Activated CD8-positive, alpha-beta memory T cell treated with anti-CD3 and anti-CD28 coated beads for 4 hours (primary cell): ENCODE measurements at regions not wholly inside any gene's neighbourhood (a gene's known extent, or its start where the extent isn't known, plus 50 kb on each side); places are given as distances from the start of the nearest gene placed in this dataset.
"Not testable (repeated sequence)": the region's sequence is repeated elsewhere in the genome, so short reads cannot be mapped to it uniquely, and the experiment has no call there.

Source experiments
- DNase-seq, 2 donors: peaks; one replicate each; pipeline ENCODE4 v3.0.0-alpha.2; 2020; ENCODE audit warnings: low read depth in 2 of 2

- DNase-seq = no peak
Measured at GRCh38 chr10:8310930-8311329, 256.4 kb downstream of the GATA3 start.

- DNase-seq = no peak
Measured at GRCh38 chr10:8311526-8312070, 257.1 kb downstream of the GATA3 start.

GRCh38 chr10:8312079-8312478 is 257.6 kb downstream of the GATA3 start:
- no peak for DNase-seq

GRCh38 chr10:8312781-8313180 is 258.3 kb downstream of the GATA3 start:
- DNase-seq = no peak

DNA sequence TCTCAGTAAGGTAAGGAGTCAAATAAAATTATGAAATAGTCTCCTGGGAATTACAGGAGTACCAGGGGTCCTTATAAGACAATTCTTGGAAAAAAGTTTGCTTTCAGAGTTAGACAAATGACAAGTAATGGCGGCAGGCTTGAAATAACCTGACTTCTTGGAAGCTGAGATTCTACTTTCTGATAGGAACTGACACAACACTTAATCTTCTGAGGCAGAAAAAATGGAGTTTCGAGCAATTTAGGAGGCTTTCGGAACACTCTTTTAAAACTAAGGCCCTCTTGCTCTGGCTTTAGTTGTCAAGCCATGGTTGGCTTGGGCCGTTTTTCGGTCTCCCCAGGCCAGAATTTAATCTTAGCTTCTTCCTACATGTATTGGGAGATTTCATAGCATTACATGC is 260.0 kb downstream of the GATA3 start:
- DNase-seq = no peak

DNA sequence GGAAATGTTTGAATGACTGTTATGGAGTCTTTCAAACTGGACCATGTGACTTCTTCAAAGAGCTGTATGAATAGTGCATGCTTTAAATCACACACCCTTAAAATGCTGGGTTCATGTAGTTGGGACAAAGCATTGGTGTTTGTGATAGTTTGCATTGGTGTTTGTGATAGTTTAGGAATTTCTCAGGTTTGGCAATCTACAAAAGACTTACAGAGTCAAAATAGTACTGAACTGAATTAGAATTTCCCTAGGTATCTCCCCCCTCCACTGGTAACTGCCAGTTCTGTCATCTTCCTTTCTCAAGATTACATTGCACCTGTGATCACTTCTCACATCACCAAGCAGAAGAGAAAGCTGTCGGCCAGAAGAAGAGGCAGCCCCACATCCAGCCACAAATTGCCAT is 261.1 kb downstream of the GATA3 start:
- no peak for DNase-seq

DNA sequence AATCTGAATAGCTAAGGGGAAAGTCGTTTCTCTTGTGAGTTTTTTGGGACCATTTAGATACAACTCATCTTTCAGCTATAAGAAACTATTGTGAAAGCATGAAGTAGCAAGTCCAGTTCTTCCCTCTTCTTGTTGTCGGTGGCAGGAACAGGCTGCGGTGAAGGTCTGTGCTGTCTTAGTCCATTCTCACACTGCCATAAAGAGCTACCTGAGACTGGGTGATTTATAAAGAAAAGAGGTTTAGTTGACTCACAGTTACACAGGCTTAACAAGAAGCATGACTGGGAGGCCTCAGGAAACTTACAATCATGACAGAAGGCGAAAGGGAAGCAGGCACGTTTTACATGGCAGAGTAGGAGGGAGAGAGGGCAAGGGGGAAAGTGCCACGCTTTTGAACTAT is 261.8 kb downstream of the GATA3 start:
- DNase-seq = no peak

DNA sequence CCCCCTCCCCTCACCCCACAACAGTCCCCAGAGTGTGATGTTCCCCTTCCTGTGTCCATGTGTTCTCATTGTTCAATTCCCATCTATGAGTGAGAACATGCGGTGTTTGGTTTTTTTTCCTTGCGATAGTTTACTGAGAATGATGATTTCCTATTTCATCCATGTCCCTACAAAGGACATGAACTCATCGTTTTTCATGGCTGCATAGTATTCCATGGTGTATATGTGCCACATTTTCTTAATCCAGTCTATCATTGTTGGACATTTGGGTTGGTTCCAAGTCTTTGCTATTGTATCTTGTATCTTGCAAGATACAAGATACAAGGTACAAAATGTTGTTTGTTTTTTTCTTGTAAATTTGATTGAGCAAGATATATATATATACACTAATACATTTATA is 263.9 kb downstream of the GATA3 start:
- DNase-seq = not testable (repeated sequence)

DNA sequence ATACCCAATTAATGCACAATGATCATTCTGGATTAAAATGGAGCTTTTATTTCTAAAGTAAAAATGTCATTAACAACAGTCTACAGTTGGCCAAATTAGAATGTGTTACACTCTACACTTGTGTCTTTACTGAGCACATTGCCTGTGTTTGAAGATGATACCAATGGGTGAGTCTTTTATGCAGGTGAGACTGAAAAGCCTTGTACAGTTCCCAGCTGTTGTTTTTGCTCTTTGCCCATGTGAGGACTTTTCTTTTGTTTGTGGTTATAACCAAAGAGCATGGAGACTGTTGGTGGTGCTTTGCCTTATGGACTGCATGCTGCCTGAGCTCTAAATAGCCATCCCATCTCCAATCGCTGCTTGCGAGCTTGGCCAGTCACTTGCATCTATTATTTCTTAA is 264.5 kb downstream of the GATA3 start:
- DNase-seq = no peak

- no peak for DNase-seq
Measured at GRCh38 chr10:8319704-8320103, 265.2 kb downstream of the GATA3 start.

DNA sequence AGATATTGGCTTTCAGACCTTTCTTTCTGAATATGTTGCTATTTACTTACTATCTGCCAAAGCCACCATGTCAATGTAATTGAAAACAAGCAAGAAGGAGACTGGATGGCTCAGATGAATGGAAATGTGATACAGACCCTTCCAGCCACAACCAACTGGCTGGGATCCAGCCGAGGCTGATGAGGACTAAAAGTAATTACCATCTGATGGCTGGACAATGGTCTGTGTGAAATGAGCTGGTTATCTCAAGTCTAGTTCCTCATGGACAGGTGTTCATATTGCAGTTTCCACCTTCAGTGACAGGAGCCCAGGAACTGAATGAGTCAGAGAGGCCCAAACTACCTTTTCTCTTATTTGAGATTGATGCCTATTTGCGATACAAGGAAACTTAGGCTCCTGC is 267.5 kb downstream of the GATA3 start:
- DNase-seq = no peak

DNA sequence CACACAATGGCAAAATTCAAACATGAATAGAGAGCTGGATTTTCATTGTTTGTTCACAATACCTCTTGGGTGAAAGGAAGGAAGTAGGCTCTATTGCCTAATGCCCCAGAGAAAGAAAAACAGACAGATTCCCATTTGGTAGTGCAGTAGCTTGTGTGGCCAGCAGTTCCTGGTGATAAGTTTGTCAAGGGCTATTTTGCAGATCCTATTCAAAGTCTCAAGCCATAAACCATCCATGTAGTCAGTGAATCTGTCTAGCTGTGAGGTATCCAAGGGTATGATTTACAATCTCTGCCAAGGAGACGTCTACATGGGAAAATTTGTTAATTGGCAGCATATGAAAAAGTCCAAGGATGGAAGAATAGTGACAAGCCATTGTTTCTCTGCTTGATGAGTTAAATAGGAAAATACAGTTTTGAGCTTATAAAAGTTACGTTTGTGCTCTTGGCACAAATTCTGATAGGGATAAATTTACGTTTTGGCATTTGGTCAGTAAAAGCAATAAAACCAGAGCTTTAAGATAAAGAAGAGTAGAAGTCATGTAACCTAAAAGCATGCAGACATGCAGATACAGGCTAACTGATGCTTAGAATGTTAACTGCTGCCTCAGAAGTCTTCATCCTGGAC is 269.1 kb downstream of the GATA3 start:
- DNase-seq = no peak

DNA sequence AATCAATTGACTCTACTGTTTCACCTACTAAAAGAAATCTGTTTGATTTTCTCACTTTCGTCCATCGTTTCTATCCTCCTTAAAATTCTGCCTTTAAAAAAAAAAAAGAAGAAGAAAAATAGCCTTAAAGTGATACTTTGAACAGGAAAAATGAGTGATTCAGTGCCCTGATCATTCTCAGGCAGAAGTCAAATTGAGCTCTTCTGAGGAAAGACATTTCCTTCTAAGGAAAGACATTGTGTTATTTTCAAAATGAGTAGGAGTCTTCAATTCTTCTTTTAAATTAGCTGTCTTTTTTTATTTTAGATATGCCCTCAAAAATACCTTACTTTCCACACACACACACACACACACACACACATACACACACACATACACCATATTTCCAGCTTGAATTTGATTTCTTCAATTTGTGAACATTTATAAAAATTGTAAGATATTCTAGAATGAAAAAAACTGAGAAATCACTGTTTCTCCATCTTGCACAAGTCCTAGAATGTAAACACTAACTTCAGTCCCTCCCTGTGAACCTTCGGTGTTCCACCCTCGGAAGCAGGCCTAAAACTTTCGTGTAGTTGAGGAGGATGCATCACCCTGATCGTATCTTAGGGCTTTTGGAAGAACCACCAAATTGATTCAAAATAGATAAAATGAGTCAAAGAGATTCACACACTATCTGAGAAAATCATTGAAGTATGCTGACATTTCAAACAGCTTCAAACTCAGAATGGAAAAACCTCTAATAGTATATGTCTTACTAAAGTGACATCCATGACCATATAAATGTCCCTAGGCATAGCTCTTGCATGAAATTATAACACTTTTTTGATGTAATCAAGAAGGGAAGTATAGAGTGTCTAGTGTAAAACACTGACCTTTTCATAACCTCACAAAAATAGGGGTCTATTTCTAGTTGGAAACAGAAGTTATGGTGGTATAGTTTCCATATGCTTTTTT is 270.8 kb downstream of the GATA3 start:
- DNase-seq = no peak

DNA sequence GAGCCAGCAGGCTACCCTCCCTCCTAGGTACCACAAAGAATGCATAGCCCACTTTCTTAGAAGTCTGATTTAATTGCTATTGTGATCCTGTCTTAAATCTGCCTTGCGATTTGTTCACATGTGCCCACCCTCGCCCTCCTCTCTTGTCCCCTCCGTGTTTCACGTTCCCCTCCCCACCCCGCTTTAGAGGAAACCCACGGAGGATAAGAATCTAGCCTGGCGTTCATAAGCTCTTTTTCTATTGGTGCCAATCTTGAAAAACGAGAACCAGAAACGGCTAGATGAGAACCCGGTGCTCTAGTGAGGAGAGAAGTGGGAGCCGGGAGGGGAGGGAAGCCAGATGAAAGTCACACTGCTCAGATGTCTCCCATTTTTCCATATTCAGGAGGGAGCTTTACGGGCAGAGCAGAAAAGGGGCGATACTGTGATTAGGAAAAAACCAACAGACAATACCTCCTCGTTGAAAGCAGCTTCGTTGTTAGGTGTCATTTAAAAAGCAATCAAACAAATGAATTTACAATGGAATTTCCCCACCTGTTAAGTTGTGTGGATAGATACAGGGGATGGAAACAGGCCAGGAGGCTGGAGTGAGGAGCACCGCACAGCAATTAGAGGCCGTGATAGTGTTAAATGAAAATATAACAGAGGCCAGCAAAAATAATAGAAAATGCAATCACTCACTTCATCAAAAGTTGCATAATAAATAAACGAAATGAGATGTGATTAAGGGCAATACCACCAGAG is 272.1 kb downstream of the GATA3 start:
- DNase-seq = no peak

- DNase-seq = no peak
Measured at GRCh38 chr10:8327140-8327423, 272.6 kb downstream of the GATA3 start.

- DNase-seq = peak in 1 of 2 donors; percentile 19
Measured at GRCh38 chr10:8331387-8331786, 276.9 kb downstream of the GATA3 start.

DNA sequence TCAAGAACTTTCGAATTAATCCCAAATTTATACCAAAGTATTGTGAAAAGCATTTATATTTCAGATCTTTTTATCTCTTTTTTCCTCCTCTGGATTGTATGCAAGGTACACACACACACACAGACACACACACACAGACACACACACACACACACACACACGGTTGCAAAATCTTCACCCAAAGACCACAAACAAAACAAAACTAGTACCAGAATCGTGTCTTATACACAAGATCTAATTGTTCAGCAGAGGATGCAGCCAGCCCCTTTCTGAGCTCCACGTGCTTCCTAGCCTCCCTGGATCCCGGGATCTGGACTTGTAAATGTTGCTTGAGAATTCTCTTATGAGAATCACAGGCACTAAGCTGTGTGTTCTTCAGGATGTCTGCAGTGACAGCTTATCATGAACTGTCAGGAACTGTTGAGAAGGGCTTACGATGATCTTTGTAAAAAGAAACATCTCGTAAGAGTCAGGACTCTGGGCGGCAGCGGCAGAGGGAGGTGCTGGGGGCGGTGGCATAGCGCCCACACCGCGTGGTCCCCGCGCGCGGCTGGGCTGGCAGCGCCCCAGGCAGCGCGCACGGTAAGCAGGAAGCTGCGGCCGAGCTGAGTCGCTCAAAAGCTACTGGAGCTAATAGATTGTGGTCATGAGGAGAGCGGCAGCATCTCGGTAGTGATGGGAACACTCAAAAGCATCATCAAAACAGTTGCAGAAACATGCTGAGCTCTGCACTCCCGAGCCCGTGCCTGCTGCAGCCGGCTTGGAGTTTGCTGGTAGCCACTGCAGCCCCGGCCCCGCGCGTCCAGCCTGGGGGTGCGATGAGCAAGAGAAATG is 277.6 kb downstream of the GATA3 start:
- peak; percentile 65 to 76 for DNase-seq

DNA sequence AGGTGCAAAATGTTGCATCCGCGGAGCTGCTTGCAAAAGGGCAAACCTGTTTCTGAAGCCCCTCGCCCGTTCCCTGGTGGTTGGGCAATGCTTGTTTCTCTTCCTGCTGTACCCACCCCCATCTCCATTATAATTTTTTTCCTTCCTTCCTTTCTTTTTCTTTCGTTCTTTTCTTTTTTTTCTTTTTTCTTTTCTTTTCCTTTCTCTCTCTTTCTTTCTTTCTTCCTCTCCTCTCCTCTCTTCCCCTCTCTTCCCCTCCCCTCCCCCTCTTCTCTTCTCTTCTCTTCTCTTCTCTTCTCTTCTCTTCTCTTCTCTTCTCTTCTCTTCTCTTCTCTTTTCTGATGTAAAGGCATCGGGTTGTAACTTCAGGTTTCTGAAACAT is 278.2 kb downstream of the GATA3 start:
- DNase-seq = no peak

GRCh38 chr10:8334631-8335030 is 280.1 kb downstream of the GATA3 start:
- no peak for DNase-seq

GRCh38 chr10:8336629-8337331 is 282.3 kb downstream of the GATA3 start:
- no peak for DNase-seq

GRCh38 chr10:8337332-8337651 is 282.8 kb downstream of the GATA3 start:
- DNase-seq = no peak
